ENCODE measurements at regions not wholly inside any gene's neighbourhood (a gene's known extent, or its start where the extent isn't known, plus 50 kb on each side); places are given as distances from the start of the nearest gene placed in this dataset.
A peak's percentile ranks its signal among the peaks of the same experiment; 100 is the strongest.

GRCh38 chr3:150114873-150115540, 144.3 kb upstream of the PFN2 start:
- no peak for DNase-seq

DNA sequence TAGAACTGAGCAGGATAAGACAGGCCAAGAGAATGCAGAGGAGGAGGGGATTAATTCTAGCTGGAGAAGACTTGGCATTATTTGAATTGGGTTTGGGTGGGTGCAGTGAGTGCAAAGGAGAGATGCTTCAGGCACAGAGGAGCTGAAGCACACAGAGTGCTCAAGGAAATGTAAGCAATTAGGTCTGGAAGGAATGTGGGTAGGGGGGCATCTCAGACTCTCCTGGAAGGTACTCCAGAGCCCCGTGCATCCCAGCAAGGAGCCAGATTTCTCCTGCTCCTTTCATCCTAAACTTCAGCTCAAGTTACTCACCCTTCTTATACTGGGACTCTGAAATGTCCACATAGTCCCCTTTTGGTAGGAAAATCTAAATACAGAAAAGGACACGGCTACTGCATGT, 143.6 kb upstream of the PFN2 start:
- DNase-seq, result no peak

GRCh38 chr3:150110097-150110496, 139.4 kb upstream of the PFN2 start:
- no peak for DNase-seq

- DNase-seq, result no peak
These were observed 136.9 kb upstream of the PFN2 start for GRCh38 chr3:150107429-150108175.

- no peak for DNase-seq
These were observed 136.2 kb upstream of the PFN2 start for GRCh38 chr3:150106740-150107428.

- DNase-seq, result no peak
These were observed 135.4 kb upstream of the PFN2 start for GRCh38 chr3:150105886-150106612.

GRCh38 chr3:150105025-150105424, 134.3 kb upstream of the PFN2 start:
- no peak for DNase-seq

- no peak for DNase-seq
These were observed 133.9 kb upstream of the PFN2 start for GRCh38 chr3:150104564-150104963.

GRCh38 chr3:150101016-150101415, 130.3 kb upstream of the PFN2 start:
- no peak for DNase-seq

GRCh38 chr3:150098621-150099020, 127.9 kb upstream of the PFN2 start:
- DNase-seq, result no peak

DNA sequence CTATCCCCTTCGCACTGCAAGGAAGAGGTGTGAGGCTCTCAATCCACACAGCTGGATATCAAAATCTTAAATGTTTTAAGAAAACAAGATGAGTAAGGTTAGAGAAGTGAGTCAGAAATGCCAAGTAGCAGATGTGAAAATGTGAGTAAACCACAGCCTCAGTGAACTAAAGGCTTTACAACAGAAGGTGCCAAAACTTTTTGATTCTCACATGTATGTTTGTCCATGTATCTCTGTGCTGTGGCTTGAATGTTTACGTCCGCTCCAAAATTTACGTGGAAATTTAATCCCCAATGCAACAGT, 126.8 kb upstream of the PFN2 start:
- DNase-seq, result no peak

- no peak for DNase-seq
These were observed 126.2 kb upstream of the PFN2 start for GRCh38 chr3:150096700-150097587.

- no peak for DNase-seq
These were observed 123.6 kb upstream of the PFN2 start for GRCh38 chr3:150094150-150094933.

DNA sequence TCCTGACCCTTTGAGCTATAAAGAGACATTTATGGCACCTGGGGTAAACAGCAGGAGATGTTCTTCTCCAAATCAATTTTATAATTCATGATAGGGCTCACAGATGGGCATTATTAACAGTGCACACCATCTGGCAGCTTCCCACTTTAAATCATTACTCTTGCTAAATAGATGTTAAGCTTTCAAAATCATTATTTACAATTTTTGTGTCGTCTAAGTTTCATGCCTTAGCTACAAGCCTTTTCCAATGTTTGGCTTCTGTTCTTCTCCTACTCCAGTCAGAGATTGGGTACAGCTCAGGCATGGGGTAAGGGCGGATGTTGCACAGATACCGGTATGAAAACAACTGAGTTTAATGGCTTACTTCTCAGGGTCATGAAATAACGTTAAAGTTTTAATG, 120.9 kb upstream of the PFN2 start:
- peak; percentile 63 for DNase-seq

DNA sequence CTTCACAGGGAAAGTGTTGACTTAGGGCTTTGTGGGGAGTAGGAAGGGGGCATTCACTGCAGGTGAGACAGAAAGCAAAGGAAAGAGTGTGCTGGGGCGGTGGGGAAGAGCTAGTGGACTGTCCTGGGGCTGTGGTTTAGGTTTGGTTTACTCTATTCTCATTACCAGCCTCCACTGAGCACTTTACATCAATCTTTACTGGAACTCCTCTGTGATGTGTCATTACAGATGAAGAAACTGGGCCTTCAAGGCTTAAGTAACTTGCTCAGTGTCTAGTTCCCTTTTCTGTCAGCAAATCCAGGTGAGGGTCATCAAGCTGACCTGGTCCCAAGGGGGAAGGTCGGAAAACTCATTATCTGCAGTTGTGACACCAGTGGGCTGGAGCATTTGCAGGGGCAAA, 120.2 kb upstream of the PFN2 start:
- DNase-seq, result no peak

- DNase-seq, result no peak
These were observed 119.3 kb upstream of the PFN2 start for GRCh38 chr3:150090006-150090405.

DNA sequence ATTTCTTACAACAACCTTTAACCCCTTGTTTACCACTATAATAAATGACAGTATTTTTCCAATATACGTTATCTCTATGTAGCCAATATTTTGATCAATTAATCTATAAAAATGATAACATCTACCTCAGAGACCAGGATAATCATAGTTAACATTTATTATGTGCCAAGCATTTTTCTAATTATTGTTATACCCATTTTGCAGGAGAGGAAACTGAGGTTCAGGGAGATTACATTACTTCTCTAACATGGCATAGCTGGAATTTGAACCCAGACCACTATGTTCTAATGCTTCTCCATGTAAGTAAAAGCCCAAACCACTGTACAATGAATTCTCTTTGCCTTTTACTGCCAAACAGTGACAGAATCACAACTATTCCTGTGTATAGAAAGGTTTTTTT, 113.4 kb upstream of the PFN2 start:
- DNase-seq, result no peak

- DNase-seq, result no peak
These were observed 113.0 kb upstream of the PFN2 start for GRCh38 chr3:150083655-150084042.

GRCh38 chr3:150082898-150083654, 112.4 kb upstream of the PFN2 start:
- no peak for DNase-seq

GRCh38 chr3:150081084-150081483, 110.4 kb upstream of the PFN2 start:
- no peak for DNase-seq

All from NCI-H524 treated with DMSO at 0.1 percent for 48 hours (cell line).